ENCODE measurements at regions not wholly inside any gene's neighbourhood (a gene's known extent, or its start where the extent isn't known, plus 50 kb on each side); places are given as distances from the start of the nearest gene placed in this dataset.

GRCh38 chr5:136629125-136629792, 263.9 kb upstream of the TRPC7 start:
- no peak overlapping the region for H3K4me3 ChIP-seq (ENCODE audit: low read depth, low read length)
- TF ChIP-seq MYC (IDR thresholded peaks at IDR 0.05; ENCODE audit: low read depth, low read length) (no peak), CTCF (IDR thresholded peaks at IDR 0.05; ENCODE audit: low read depth, low read length) (no peak)
- no peak for DNase-seq (ENCODE audit: low read depth)

- DNase-seq (ENCODE audit: low read depth): no peak
- no peak overlapping the region for H3K4me3 ChIP-seq (ENCODE audit: low read depth, low read length)
- TF ChIP-seq CTCF (IDR thresholded peaks at IDR 0.05; ENCODE audit: low read depth, low read length) (no peak), MYC (IDR thresholded peaks at IDR 0.05; ENCODE audit: low read depth, low read length) (no peak), POLR2A (IDR thresholded peaks at IDR 0.05; ENCODE audit: extremely low read depth, insufficient read length) (no peak), MAX (IDR thresholded peaks at IDR 0.05; ENCODE audit: low read depth, low read length) (no peak)
Measured at GRCh38 chr5:136626531-136626930, 261.2 kb upstream of the TRPC7 start.

- H3K4me3 ChIP-seq (ENCODE audit: low read depth, low read length): no peak overlapping the region
- no peak for DNase-seq (ENCODE audit: low read depth)
- no peak for TF ChIP-seq MYC (IDR thresholded peaks at IDR 0.05; ENCODE audit: low read depth, low read length)
- no peak for TF ChIP-seq MAX (IDR thresholded peaks at IDR 0.05; ENCODE audit: low read depth, low read length)
- no peak for TF ChIP-seq POLR2A (IDR thresholded peaks at IDR 0.05; ENCODE audit: extremely low read depth, insufficient read length)
- TF ChIP-seq CTCF (IDR thresholded peaks at IDR 0.05; ENCODE audit: low read depth, low read length): no peak
Measured at GRCh38 chr5:136622747-136623146, 257.4 kb upstream of the TRPC7 start.

- no peak for DNase-seq (ENCODE audit: low read depth)
- TF ChIP-seq MYC (IDR thresholded peaks at IDR 0.05; ENCODE audit: low read depth, low read length) (no peak), POLR2A (IDR thresholded peaks at IDR 0.05; ENCODE audit: extremely low read depth, insufficient read length) (no peak), MAX (IDR thresholded peaks at IDR 0.05; ENCODE audit: low read depth, low read length) (no peak), CTCF (IDR thresholded peaks at IDR 0.05; ENCODE audit: low read depth, low read length) (no peak)
- H3K4me3 ChIP-seq (ENCODE audit: low read depth, low read length): no peak overlapping the region
Measured at GRCh38 chr5:136621743-136622142, 256.4 kb upstream of the TRPC7 start.

- TF ChIP-seq MAX (IDR thresholded peaks at IDR 0.05; ENCODE audit: low read depth, low read length) (no peak), CTCF (IDR thresholded peaks at IDR 0.05; ENCODE audit: low read depth, low read length) (no peak), MYC (IDR thresholded peaks at IDR 0.05; ENCODE audit: low read depth, low read length) (no peak), POLR2A (IDR thresholded peaks at IDR 0.05; ENCODE audit: extremely low read depth, insufficient read length) (no peak)
- H3K4me3 ChIP-seq (ENCODE audit: low read depth, low read length): no peak overlapping the region
- DNase-seq (ENCODE audit: low read depth): no peak
Measured at GRCh38 chr5:136620621-136621020, 255.3 kb upstream of the TRPC7 start.

GRCh38 chr5:136620016-136620419, 254.7 kb upstream of the TRPC7 start:
- no peak overlapping the region for H3K4me3 ChIP-seq (ENCODE audit: low read depth, low read length)
- no peak for TF ChIP-seq MAX (IDR thresholded peaks at IDR 0.05; ENCODE audit: low read depth, low read length)
- TF ChIP-seq MYC (IDR thresholded peaks at IDR 0.05; ENCODE audit: low read depth, low read length): no peak
- no peak for TF ChIP-seq POLR2A (IDR thresholded peaks at IDR 0.05; ENCODE audit: extremely low read depth, insufficient read length)
- DNase-seq (ENCODE audit: low read depth): peak; percentile 50

All from NB4 (cell line).